Mesothelial cell of epicardium (in vitro differentiated cells): ENCODE measurements at regions not wholly inside any gene's neighbourhood (a gene's known extent, or its start where the extent isn't known, plus 50 kb on each side); places are given as distances from the start of the nearest gene placed in this dataset.

Experiments
- DNase-seq, 2 experiments: peaks; one replicate each; pipeline ENCODE4 v3.0.0; 2021; ENCODE audit warnings: low spot score in 2 of 2; ENCODE audit not compliant: unreplicated experiment in 2 of 2
- H3K27ac Mint-ChIP-seq: 2 replicates; pipeline ENCODE4 v1.8.0; 2021; ENCODE audit warnings: mixed read lengths
- H3K27me3 Mint-ChIP-seq: 2 replicates; pipeline ENCODE4 v1.8.0; 2021; ENCODE audit warnings: low read depth, mixed read lengths
- H3K36me3 Mint-ChIP-seq: 2 replicates; pipeline ENCODE4 v1.8.0; 2021; ENCODE audit warnings: mixed read lengths
- H3K4me1 Mint-ChIP-seq: 2 replicates; pipeline ENCODE4 v1.8.0; 2021; ENCODE audit warnings: mixed read lengths
- H3K4me3 Mint-ChIP-seq: 2 replicates; pipeline ENCODE4 v1.8.0; 2021; ENCODE audit warnings: mild to moderate bottlenecking, moderate library complexity, mixed read lengths
- H3K9me3 Mint-ChIP-seq: 2 replicates; pipeline ENCODE4 v1.8.0; 2021; ENCODE audit warnings: mixed read lengths
- CTCF ChIP-seq: fragments of 200-600 bp; sonication (generic); IDR thresholded peaks from one replicate; pipeline ENCODE4 v1.5.0; 2021; ENCODE audit warnings: antibody characterized with exemption; ENCODE audit not compliant: unreplicated experiment

GRCh38 chr3:118171236-118171852 is 863.3 kb downstream of the IGSF11 start:
- no peaks in the 10 kb centered on the region for H3K27me3 Mint-ChIP-seq
- TF ChIP-seq CTCF: no peak
- H3K4me3 Mint-ChIP-seq: no peak overlapping the region
- peaks cover 21% of the 10 kb centered on the region for H3K9me3 Mint-ChIP-seq
- no peak for DNase-seq
- no peaks in the 10 kb centered on the region for H3K4me1 Mint-ChIP-seq
- no peak overlapping the region for H3K27ac Mint-ChIP-seq
- H3K36me3 Mint-ChIP-seq: no peaks in the 10 kb centered on the region

DNA sequence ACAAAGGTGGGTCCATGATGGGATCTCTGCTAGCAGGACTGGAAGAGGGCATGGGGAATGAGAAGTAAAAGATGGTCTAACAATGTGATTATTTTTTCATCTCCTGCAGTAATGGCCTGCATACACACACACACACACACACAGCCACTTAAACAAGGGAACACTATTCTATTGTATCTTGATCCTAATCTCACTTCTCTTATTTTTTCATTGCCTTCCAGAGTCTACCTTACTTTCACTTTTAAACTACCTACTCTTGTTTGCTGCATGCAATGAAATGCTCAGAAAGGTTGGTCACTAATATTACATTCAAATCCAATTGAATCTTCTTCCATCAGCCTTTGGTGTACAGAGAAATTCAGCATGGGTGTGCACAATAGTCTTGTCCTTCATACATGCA is 853.8 kb downstream of the IGSF11 start:
- Mint-ChIP-seq H3K36me3 (no peaks in the 10 kb centered on the region), H3K27ac (no peak overlapping the region), H3K4me3 (no peak overlapping the region), H3K27me3 (no peaks in the 10 kb centered on the region), H3K4me1 (no peaks in the 10 kb centered on the region), H3K9me3 (peaks cover 11% of the 10 kb centered on the region)
- no peak for TF ChIP-seq CTCF
- DNase-seq: no peak

- no peak for DNase-seq
- Mint-ChIP-seq H3K4me1 (no peaks in the 10 kb centered on the region), H3K9me3 (peaks cover 11% of the 10 kb centered on the region), H3K4me3 (no peak overlapping the region), H3K27ac (no peak overlapping the region), H3K27me3 (no peaks in the 10 kb centered on the region), H3K36me3 (no peaks in the 10 kb centered on the region)
- no peak for TF ChIP-seq CTCF
These were observed 853.4 kb downstream of the IGSF11 start for GRCh38 chr3:118181274-118181673.

DNA sequence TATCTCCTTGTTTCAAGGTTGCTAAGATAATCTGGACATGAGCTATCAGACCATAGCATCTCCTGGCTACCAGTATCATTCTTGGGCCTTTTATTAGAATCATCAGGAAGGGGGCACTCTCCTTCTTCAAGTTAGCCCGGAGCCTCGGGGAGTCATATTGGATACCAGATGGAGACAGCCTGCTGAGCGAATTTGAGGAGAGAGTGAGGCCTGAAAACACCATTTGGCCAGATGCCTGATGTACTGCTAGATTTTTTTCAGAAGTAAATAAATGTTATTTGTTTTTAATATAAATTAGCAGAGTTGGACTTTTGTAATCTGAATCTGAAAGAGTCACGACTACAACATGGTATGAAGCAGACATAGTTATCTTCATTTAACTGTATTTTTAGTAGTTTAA is 848.6 kb downstream of the IGSF11 start:
- no peak overlapping the region for H3K4me3 Mint-ChIP-seq
- no peak overlapping the region for H3K27ac Mint-ChIP-seq
- no peaks in the 10 kb centered on the region for H3K36me3 Mint-ChIP-seq
- no peak for DNase-seq
- H3K4me1 Mint-ChIP-seq: no peaks in the 10 kb centered on the region
- no peaks in the 10 kb centered on the region for H3K27me3 Mint-ChIP-seq
- TF ChIP-seq CTCF: no peak
- H3K9me3 Mint-ChIP-seq: peaks cover 16% of the 10 kb centered on the region

DNA sequence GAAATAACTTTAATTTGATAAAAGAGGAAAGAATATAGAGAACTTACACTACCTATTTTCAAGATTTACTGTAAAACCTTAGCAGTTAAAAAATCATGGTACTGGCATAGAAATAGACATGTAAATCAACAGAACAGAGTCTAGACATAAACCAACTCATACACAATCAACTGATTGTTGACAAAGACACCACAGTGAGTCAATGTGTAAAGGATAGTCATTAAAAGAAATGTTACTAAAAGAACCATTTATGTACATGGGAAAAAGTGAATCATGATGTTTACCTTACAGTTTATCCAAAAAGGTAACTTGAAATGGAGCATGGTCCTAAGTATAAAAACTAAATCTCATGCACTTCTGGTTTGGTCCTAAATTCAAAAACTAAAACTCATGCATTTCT is 847.4 kb downstream of the IGSF11 start:
- no peak for DNase-seq
- Mint-ChIP-seq H3K4me1 (no peaks in the 10 kb centered on the region), H3K36me3 (no peaks in the 10 kb centered on the region), H3K27ac (no peak overlapping the region), H3K9me3 (peaks cover 21% of the 10 kb centered on the region), H3K4me3 (no peak overlapping the region), H3K27me3 (no peaks in the 10 kb centered on the region)
- no peak for TF ChIP-seq CTCF

DNA sequence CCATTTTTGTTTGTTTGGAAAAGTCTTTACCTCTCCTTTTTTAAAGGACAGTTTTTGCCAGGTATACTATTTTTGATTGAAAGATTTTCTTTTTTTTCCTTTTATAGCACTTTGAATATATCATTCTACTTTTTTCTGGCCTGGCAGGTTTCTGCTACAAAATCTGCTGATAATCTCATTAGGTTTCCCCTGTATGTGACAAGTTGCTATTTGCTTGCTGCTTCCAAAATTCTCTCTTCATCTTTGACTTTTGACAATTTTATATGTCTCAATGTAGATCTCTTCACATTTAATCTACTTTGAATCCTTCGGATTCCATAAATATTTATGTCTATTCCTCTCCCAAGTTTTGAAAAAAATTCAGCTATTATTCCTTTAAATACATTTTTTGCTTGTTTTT is 838.5 kb downstream of the IGSF11 start:
- no peaks in the 10 kb centered on the region for H3K27me3 Mint-ChIP-seq
- no peak overlapping the region for H3K4me3 Mint-ChIP-seq
- no peaks in the 10 kb centered on the region for H3K4me1 Mint-ChIP-seq
- no peak for TF ChIP-seq CTCF
- H3K9me3 Mint-ChIP-seq: peaks cover 72% of the 10 kb centered on the region
- no peak overlapping the region for H3K27ac Mint-ChIP-seq
- DNase-seq: no peak
- H3K36me3 Mint-ChIP-seq: peaks cover 2% of the 10 kb centered on the region
